Loucy (cell line): ENCODE measurements at regions not wholly inside any gene's neighbourhood (a gene's known extent, or its start where the extent isn't known, plus 50 kb on each side); places are given as distances from the start of the nearest gene placed in this dataset.

Experiments used
- EZH2phosphoT487 ChIP-seq: fragments of 200-600 bp; IDR thresholded peaks from 2 replicates; pipeline ENCODE4 v1.6.1; 2018; ENCODE audit warnings: antibody characterized with exemption, mild to moderate bottlenecking, moderate library complexity, borderline replicate concordance
- TF ChIP-seq, protein P1 (sequence below): fragments of 200-600 bp; sonication (generic); conservative IDR thresholded peaks from 2 replicates; pipeline ENCODE4 v1.5.1; 2014; ENCODE audit warnings: mild to moderate bottlenecking, antibody characterized with exemption, low read length

DNA sequence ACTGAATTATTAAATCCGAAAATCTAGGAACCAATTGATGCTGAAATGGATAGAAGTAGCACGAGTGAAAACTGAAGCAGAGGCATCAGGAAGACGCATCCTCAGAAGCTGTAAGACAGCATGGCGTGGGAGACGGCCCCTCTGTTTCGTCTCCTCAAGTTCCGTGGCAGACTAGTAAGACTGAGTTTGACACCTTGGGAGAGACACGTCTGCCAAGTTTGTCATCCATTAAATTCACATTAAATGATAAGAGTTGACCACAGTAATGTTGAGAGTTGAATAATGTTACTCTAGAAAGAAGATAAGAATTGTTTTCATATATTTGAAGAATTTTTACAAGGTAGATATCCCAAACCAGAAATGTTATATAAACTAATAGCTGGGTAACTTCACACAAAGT is 736.1 kb upstream of the FRG1 start:
- TF ChIP-seq, protein P1, sequence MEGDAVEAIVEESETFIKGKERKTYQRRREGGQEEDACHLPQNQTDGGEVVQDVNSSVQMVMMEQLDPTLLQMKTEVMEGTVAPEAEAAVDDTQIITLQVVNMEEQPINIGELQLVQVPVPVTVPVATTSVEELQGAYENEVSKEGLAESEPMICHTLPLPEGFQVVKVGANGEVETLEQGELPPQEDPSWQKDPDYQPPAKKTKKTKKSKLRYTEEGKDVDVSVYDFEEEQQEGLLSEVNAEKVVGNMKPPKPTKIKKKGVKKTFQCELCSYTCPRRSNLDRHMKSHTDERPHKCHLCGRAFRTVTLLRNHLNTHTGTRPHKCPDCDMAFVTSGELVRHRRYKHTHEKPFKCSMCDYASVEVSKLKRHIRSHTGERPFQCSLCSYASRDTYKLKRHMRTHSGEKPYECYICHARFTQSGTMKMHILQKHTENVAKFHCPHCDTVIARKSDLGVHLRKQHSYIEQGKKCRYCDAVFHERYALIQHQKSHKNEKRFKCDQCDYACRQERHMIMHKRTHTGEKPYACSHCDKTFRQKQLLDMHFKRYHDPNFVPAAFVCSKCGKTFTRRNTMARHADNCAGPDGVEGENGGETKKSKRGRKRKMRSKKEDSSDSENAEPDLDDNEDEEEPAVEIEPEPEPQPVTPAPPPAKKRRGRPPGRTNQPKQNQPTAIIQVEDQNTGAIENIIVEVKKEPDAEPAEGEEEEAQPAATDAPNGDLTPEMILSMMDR = no peak
- TF ChIP-seq EZH2phosphoT487 = no peak
